ENCODE measurements at regions not wholly inside any gene's neighbourhood (a gene's known extent, or its start where the extent isn't known, plus 50 kb on each side); places are given as distances from the start of the nearest gene placed in this dataset.

DNA sequence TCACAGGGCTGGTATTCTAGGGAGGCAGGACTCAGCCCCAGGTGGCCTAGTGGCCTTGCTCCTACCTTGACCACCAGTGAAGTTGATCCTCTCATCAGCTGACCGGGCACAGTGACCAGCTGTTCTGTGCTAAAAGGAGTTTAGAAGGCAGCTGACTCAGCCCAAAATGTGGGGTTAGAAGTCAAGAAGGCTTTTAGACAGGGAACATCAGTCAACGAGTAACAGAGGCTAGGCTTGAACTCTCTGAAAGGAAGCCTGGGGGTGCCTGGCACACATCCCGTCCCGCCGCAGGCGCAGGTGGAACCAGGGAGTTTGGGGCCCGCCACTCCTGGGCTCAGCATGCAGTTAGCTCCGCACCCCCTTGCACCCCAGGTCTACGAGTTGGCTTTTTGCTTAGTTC, 114.9 kb upstream of the SLC45A1 start:
- DNase-seq (ENCODE audit: extremely low read depth, low read depth) = no peak
- TF ChIP-seq, protein P1, sequence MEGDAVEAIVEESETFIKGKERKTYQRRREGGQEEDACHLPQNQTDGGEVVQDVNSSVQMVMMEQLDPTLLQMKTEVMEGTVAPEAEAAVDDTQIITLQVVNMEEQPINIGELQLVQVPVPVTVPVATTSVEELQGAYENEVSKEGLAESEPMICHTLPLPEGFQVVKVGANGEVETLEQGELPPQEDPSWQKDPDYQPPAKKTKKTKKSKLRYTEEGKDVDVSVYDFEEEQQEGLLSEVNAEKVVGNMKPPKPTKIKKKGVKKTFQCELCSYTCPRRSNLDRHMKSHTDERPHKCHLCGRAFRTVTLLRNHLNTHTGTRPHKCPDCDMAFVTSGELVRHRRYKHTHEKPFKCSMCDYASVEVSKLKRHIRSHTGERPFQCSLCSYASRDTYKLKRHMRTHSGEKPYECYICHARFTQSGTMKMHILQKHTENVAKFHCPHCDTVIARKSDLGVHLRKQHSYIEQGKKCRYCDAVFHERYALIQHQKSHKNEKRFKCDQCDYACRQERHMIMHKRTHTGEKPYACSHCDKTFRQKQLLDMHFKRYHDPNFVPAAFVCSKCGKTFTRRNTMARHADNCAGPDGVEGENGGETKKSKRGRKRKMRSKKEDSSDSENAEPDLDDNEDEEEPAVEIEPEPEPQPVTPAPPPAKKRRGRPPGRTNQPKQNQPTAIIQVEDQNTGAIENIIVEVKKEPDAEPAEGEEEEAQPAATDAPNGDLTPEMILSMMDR (IDR thresholded peaks at IDR 0.05; ENCODE audit: low read depth, low read length) = no peak

- TF ChIP-seq, protein P1 (IDR thresholded peaks at IDR 0.05; ENCODE audit: low read depth, low read length) = no peak
- peak; percentile 44 for DNase-seq (ENCODE audit: extremely low read depth, low read depth)
These were observed 115.6 kb upstream of the SLC45A1 start for GRCh38 chr1:8202182-8202905.

DNA sequence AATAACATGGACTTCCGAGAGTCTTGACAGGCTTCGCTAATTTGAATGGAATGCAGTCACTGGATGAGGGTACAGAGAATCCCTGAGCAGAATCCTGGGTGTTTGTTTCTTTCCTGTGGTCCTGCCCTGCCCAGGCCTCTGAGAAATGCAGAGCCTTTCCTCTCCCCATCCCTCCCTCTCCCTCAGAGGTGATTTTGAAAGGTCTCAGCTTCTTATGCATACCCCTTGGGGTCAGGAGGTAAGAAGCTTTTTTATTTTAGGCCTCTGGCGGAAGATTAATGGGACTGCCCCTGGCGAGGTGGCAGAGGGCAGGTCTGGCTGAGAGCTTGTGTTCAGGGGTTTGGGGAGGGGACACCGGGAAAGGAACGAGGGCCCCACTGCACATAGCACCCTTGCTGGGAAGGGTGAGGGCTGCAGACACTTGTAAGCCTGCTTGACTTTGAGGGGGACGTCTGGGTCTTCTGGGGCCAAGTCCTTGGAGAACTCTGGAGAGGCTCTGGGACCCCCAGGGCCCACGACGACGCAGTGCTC, 116.5 kb upstream of the SLC45A1 start:
- TF ChIP-seq, protein P1 (IDR thresholded peaks at IDR 0.05; ENCODE audit: low read depth, low read length) = no peak
- DNase-seq (ENCODE audit: extremely low read depth, low read depth) = no peak

GRCh38 chr1:8200317-8201115, 117.4 kb upstream of the SLC45A1 start:
- TF ChIP-seq, protein P1 (IDR thresholded peaks at IDR 0.05; ENCODE audit: low read depth, low read length) = no peak
- no peak for DNase-seq (ENCODE audit: extremely low read depth, low read depth)

DNA sequence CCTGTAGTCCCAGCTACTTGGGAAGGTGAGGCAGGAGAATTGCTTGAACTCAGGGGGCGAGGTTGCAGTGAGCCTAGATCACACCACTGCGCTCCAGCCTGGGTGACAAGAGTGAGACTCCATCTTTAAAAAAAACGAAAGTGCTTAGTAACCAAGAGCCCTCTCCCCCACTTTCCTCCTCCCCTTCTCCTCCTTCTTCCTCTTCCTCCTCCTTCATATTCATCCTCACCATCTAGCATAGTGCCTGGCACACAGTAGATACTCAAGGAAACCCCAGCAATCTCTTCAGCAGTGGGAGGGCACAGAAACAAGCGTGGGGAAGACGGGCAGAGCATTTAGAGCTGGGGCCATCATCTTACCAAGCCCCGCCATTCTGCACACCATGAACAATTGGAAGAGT, 119.4 kb upstream of the SLC45A1 start:
- TF ChIP-seq, protein P1 (IDR thresholded peaks at IDR 0.05; ENCODE audit: low read depth, low read length) = no peak
- DNase-seq (ENCODE audit: extremely low read depth, low read depth) = no peak

DNA sequence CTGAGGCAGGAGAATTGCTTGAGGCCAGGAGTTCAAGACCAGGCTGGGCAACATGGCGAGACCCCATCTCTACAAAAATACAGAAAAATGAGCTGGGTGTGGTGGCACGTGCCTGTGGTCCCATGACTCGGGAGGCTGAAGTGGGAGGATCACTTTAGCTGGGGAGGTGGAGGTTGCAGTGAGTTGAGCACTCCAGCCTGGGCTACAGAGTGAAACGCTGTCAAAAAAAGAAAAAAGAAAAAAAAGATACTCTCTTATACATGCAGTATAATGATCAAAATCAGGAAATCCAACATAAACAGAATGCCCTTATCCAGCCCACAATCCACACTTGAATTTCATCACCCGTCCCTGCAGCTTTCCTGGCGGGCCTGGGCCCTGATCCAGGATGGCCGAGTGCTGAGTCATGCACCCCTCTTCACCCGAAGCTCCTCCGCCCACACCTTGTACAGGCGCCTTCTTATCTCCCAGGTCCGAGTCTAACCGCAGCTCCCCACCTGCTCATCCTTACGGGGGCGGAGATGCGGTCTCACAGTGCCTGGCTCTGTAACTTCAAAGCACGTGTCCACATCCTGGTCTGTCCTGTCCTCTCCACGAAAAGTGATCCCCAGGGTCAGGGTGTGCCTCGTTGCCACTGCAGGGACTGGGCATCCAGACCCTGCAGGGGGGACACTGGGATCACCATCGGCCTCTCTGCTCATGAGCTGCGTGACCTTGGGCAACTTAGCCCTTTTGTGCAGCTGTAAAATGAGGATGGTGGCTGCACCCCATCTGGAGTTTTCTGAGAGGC, 120.2 kb upstream of the SLC45A1 start:
- TF ChIP-seq, protein P1 (IDR thresholded peaks at IDR 0.05; ENCODE audit: low read depth, low read length) = no peak
- DNase-seq (ENCODE audit: extremely low read depth, low read depth) = peak; percentile 60

Data from AG09319 (cell line).